GM10248 (cell line): ENCODE measurements at regions not wholly inside any gene's neighbourhood (a gene's known extent, or its start where the extent isn't known, plus 50 kb on each side); places are given as distances from the start of the nearest gene placed in this dataset.
"Not testable (repeated sequence)": the region's sequence is repeated elsewhere in the genome, so short reads cannot be mapped to it uniquely, and the experiment has no call there.

Source experiments
- CTCF ChIA-PET: fragments of 300-600 bp; sonication (Branson Sonifier 250); formaldehyde crosslinking; extraction: SDS; loops from one replicate; lab custom pipeline; 2021; ENCODE audit warnings: antibody characterized with exemption; lab: Yijun Ruan, JAX
- POLR2A ChIA-PET: fragments of 350-650 bp; sonication (Branson Sonifier 250); formaldehyde crosslinking; extraction: SDS; loops from one replicate; lab custom pipeline; 2020; ENCODE audit warnings: antibody characterized with exemption; lab: Yijun Ruan, JAX
- DNase-seq: peaks from one replicate; pipeline ENCODE4 v3.0.0; 2012; ENCODE audit errors: extremely low spot score
- TF ChIP-seq, protein P1 (sequence below): IDR thresholded peaks from 2 replicates; pipeline ENCODE4 v1.5.1; 2012; ENCODE audit warnings: mild to moderate bottlenecking, low read depth; ENCODE audit errors: extremely low read depth, missing control alignments, control extremely low read depth

DNA sequence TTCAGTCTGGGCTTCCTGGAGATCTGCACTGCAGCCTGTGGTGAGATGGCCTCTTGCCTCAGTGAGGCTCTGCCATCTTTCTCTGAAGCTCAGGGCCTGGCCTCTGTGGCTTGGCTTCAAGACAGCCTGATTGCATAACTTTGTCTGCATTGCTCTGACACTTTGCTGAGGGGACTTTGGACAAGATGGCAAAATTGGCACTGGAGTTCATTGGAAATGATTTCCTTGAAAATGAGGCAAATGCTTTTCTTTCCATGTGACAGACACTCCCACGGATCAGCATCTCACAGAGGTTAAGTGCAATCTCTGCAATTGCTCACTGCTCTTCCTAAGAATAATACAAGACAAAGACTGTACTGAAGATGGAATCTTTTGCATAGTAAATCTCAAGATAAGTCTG is 166.8 kb downstream of the KCNS3 start:
- no peak for DNase-seq
- ChIA-PET CTCF (interaction anchor here (1.7 kb wide), 1 partner anchor 12 kb away, joined by 6 read pairs; no protein-coding TSS in a partner anchor), POLR2A (no interaction called here)
- TF ChIP-seq, protein P1, sequence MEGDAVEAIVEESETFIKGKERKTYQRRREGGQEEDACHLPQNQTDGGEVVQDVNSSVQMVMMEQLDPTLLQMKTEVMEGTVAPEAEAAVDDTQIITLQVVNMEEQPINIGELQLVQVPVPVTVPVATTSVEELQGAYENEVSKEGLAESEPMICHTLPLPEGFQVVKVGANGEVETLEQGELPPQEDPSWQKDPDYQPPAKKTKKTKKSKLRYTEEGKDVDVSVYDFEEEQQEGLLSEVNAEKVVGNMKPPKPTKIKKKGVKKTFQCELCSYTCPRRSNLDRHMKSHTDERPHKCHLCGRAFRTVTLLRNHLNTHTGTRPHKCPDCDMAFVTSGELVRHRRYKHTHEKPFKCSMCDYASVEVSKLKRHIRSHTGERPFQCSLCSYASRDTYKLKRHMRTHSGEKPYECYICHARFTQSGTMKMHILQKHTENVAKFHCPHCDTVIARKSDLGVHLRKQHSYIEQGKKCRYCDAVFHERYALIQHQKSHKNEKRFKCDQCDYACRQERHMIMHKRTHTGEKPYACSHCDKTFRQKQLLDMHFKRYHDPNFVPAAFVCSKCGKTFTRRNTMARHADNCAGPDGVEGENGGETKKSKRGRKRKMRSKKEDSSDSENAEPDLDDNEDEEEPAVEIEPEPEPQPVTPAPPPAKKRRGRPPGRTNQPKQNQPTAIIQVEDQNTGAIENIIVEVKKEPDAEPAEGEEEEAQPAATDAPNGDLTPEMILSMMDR: no peak

DNA sequence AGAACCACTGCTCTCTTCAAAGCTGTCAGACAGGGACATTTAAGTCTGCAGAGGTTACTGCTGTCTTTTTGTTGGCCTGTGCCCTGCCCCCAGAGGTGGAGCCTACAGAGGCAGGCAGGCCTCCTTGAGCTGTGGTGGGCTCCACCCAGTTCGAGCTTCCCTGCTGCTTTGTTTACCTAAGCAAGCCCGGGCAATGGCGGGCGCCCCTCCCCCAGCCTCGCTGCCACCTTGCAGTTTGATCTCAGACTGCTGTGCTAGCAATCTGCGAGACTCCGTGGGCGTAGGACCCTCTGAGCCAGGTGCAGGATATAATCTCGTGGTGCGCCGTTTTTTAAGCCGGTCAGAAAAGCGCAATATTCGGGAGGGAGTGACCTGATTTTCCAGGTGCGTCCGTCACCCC is 138.9 kb downstream of the KCNS3 start:
- CTCF ChIA-PET, DNase-seq, POLR2A ChIA-PET: not testable (repeated sequence)

DNA sequence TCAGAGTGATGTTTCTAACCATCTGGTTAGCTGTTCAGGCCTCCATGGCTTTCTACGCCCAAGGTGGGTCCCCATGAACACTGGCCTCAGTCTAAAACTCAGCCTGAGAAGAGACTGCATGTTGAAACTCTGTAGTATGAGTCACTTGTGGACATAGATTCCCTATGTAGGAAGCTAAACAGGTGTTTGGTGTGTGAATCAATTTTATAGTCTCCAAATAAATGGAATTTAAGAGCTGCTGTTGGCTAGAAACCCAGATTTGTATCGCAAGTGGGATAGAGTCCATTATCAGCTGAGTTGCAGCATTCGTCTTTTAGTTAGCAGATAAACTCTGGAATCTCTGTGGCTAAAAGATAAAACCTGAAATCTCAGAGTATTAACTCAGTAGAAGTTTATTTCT is 131.4 kb downstream of the KCNS3 start:
- no peak for DNase-seq
- TF ChIP-seq, protein P1: no peak
- POLR2A ChIA-PET: no interaction called here
- CTCF ChIA-PET: interaction anchor here (1.1 to 1.4 kb wide), 2 partner anchors 15 to 37 kb away, joined by 3 to 4 read pairs; no protein-coding TSS in a partner anchor

DNA sequence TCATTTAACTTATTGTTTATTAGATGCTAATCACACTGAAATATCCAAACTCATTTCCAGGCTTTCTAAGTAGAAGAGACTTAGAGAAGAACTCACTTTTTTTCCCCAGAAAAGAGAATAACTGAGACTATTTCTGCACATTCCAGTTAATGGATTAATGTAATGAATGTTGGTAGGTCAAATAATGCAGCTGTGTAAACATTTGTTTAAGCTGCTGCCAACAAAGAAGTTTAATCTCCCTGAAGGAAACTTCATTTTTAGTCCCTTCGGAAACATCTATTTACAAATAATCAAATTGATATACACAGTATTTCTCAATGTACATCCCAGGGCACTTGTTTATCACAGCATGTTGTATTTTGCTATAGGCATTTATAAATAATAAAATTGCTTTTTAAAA is 126.9 kb downstream of the KCNS3 start:
- CTCF ChIA-PET: interaction anchor here (1.2 to 2.1 kb wide), 3 partner anchors 9 to 194 kb away, joined by 3 to 7 read pairs (median 3); no protein-coding TSS in a partner anchor
- POLR2A ChIA-PET: no interaction called here
- TF ChIP-seq, protein P1: no peak
- DNase-seq: no peak

DNA sequence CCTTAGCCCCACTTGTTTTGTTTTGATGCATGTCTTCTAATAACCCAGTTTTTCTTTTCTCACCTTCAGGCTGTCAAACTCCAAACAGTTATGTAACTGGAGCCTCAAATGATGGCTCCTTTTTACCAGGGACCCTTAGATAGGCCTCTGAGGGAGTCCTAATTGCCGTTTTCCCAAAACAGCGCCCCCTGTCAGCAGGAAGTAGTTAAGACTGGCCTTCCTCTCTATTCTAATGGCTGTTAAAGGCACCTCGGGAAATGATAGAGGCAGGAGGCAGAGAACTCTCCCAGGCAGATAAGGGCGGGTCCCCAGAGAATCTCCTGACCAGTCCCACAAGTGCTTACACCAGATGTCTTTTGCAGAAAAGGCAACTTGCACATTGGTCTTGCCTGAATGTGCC is 123.2 kb downstream of the KCNS3 start:
- POLR2A ChIA-PET: no interaction called here
- no peak for DNase-seq
- TF ChIP-seq, protein P1: no peak
- CTCF ChIA-PET: no interaction called here

DNA sequence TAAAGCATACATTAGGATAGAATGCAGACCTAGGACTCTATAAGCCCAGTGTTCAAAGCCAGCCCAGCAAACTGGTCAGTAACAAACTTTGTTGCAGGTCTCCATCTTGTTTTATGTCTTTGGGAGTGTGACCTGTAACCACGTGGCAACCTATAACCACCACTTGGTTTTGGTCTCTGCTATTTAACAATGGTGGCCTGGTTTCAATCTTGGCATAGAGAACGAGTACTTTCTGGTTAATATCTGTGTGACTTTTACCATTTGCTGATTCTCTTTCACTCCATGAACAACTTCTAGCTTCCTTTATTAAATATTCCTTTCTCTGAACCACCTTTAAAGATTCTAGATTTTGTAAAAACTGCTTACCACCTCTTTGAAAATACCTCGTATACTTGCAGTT is 118.5 kb downstream of the KCNS3 start:
- CTCF ChIA-PET: interaction anchor here (0.8 to 1.7 kb wide), 3 partner anchors 8 to 26 kb away, joined by 3 to 7 read pairs (median 3); no protein-coding TSS in a partner anchor
- no peak for DNase-seq
- POLR2A ChIA-PET: no interaction called here
- TF ChIP-seq, protein P1: no peak

DNA sequence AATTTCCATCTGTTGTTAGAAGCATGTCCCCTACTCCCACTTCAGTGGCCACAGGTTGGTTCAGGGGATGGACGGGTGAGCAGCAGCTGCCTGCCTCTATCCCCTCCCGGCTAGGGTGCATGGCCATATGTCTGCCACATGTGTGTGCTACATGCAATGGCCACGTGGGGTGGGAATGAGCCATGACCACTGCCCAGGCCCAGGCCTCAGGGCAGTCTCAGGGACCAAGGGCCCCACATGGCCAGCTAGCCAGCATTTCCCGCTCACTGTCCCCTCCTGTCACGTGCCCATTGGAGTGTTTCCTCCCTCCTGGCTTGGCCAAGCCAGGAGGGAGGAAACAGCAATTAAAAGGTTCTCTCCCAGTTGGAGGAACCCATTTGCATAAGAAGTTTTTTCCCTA is 117.1 kb downstream of the KCNS3 start:
- DNase-seq: no peak
- POLR2A ChIA-PET: interaction anchor here (0.5 kb wide), 1 partner anchor 11 kb away, joined by 3 read pairs; no protein-coding TSS in a partner anchor
- CTCF ChIA-PET: interaction anchor here (1.7 kb wide), 1 partner anchor 10 kb away, joined by 7 read pairs; no protein-coding TSS in a partner anchor
- TF ChIP-seq, protein P1: no peak
